Spinal cord (tissue), 9 donors: ENCODE measurements at regions not wholly inside any gene's neighbourhood (a gene's known extent, or its start where the extent isn't known, plus 50 kb on each side); places are given as distances from the start of the nearest gene placed in this dataset.

Experiments used
- DNase-seq, 6 donors: peaks; one replicate each; pipeline versions ENCODE4 v3.0.0 to v3.0.0-alpha.2; 2013 to 2015; ENCODE audit warnings: low spot score in 6 of 6, low read depth in 4 of 6
- H3K27ac ChIP-seq: one replicate; pipeline ENCODE4 v1.5.1; 2013; ENCODE audit warnings: low read depth, low read length, control low read depth
- H3K27me3 ChIP-seq: one replicate; pipeline ENCODE4 v1.6.1; 2013; ENCODE audit warnings: low read length; ENCODE audit not compliant: control insufficient read depth, insufficient read depth
- H3K36me3 ChIP-seq: one replicate; pipeline ENCODE4 v1.6.1; 2013; ENCODE audit warnings: low read length; ENCODE audit not compliant: control insufficient read depth, insufficient read depth
- H3K4me1 ChIP-seq: one replicate; pipeline ENCODE4 v1.6.1; 2013; ENCODE audit warnings: low read length; ENCODE audit not compliant: control insufficient read depth, insufficient read depth
- H3K4me3 ChIP-seq: one replicate; pipeline ENCODE4 v1.5.1; 2013; ENCODE audit warnings: low read depth, low read length, control low read depth
- H3K9me3 ChIP-seq: one replicate; pipeline ENCODE4 v1.6.1; 2013; ENCODE audit warnings: low read length; ENCODE audit not compliant: control insufficient read depth, insufficient read depth
- WGBS: methylation state at CpG from one replicate; pipeline ENCODE4 v1.1.5; 2013; ENCODE audit warnings: missing lambda C conversion rate; ENCODE audit not compliant: insufficient coverage; 5-methylcytosine and 5-hydroxymethylcytosine counted together
- donor health status: healthy.

GRCh38 chr21:28761674-28762356 lies 230.9 kb downstream of the LTN1 start:
- 83% methylated on average over 1 of the region's 3 CpGs for WGBS
- Histone ChIP-seq H3K4me3 (no peak overlapping the region), H3K27ac (no peak overlapping the region), H3K9me3 (no peaks in the 10 kb centered on the region), H3K36me3 (no peaks in the 10 kb centered on the region), H3K4me1 (no peaks in the 10 kb centered on the region), H3K27me3 (no peaks in the 10 kb centered on the region)
- DNase-seq: no peak

DNA sequence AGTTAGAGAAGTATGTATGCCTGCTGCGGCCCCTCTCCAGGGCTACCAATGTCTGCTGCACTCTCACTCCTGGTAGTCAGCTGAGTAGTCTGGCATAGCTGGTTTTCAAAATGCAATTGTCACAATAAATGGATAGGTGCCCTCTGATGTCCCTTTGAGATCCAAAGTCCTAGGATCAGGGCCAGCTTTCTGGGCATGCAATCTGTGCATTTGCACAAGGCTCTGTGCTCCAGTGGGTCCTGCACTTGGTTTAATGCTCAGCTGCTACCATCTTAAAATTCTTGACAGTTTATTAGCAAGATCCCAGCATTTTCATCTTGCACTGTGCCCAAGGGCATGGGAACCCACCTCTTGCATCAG lies 233.8 kb downstream of the LTN1 start:
- Histone ChIP-seq H3K27me3 (no peaks in the 10 kb centered on the region), H3K4me1 (no peaks in the 10 kb centered on the region), H3K36me3 (no peaks in the 10 kb centered on the region), H3K9me3 (no peaks in the 10 kb centered on the region), H3K27ac (no peak overlapping the region), H3K4me3 (no peak overlapping the region)
- DNase-seq: peak in 1 of 6 donors; percentile 12
- 100% methylated on average over 1 of the region's 1 CpG for WGBS

- H3K36me3 ChIP-seq: no peaks in the 10 kb centered on the region
- H3K27ac ChIP-seq: no peak overlapping the region
- 100% methylated on average over 1 of the region's 7 CpGs for WGBS
- H3K9me3 ChIP-seq: no peaks in the 10 kb centered on the region
- H3K27me3 ChIP-seq: no peaks in the 10 kb centered on the region
- H3K4me3 ChIP-seq: no peak overlapping the region
- no peaks in the 10 kb centered on the region for H3K4me1 ChIP-seq
- no peak for DNase-seq
Measured at GRCh38 chr21:28758042-28758882, 234.4 kb downstream of the LTN1 start.

GRCh38 chr21:28754862-28755261 lies 237.8 kb downstream of the LTN1 start:
- H3K27me3 ChIP-seq: no peaks in the 10 kb centered on the region
- no peaks in the 10 kb centered on the region for H3K36me3 ChIP-seq
- 91% methylated on average over 3 of the region's 3 CpGs for WGBS
- no peaks in the 10 kb centered on the region for H3K9me3 ChIP-seq
- DNase-seq: no peak
- no peak overlapping the region for H3K27ac ChIP-seq
- H3K4me3 ChIP-seq: no peak overlapping the region
- no peaks in the 10 kb centered on the region for H3K4me1 ChIP-seq

GRCh38 chr21:28754127-28754611 lies 238.5 kb downstream of the LTN1 start:
- no peaks in the 10 kb centered on the region for H3K27me3 ChIP-seq
- H3K36me3 ChIP-seq: no peaks in the 10 kb centered on the region
- H3K9me3 ChIP-seq: no peaks in the 10 kb centered on the region
- DNase-seq: peak in 1 of 6 donors; percentile 19
- H3K4me1 ChIP-seq: no peaks in the 10 kb centered on the region
- no CpG with 5 or more reads among the region's 9 CpGs for WGBS
- H3K4me3 ChIP-seq: no peak overlapping the region
- H3K27ac ChIP-seq: no peak overlapping the region

DNA sequence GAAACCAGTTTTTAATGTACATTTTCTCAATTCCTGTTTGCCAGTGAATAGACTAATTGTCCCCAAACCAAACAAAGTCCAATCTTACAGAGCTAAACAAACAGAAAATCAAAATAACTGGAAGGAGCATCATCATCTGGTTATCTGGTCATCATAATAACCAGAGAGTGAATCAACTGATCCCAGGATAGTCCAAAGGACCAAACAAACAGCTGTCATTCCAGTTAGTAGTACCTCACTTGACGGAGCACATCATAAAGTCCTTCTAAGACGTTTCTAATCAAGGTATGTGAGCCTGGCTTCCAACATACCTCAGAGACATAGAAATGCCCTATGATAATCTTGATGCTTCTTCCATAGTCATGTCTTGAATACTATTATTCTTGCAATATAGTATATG lies 240.5 kb downstream of the LTN1 start:
- no peaks in the 10 kb centered on the region for H3K9me3 ChIP-seq
- H3K4me1 ChIP-seq: no peaks in the 10 kb centered on the region
- WGBS: 94% methylated on average over 2 of the region's 2 CpGs
- no peaks in the 10 kb centered on the region for H3K27me3 ChIP-seq
- H3K27ac ChIP-seq: no peak overlapping the region
- no peak overlapping the region for H3K4me3 ChIP-seq
- H3K36me3 ChIP-seq: no peaks in the 10 kb centered on the region
- DNase-seq: no peak

DNA sequence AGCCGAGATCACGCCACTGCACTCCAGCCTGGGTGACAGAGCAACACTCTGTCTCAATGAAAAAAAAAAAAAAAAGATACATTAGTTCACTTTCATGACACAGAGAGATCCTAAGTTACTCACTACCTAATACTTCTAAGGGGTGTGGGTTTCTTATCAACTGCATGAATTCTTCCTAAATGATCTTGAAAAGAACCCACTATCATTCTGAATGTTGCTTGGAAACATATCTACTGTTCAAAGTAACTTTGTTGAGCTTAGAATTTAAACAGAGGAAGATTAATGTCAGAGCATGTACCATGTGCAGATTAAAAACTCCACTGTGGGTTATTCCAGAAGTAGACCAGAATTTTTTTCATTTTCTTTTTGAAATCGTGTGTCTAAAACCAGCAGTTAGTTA lies 241.5 kb downstream of the LTN1 start:
- no peak for DNase-seq
- H3K36me3 ChIP-seq: no peaks in the 10 kb centered on the region
- no peak overlapping the region for H3K27ac ChIP-seq
- no peaks in the 10 kb centered on the region for H3K9me3 ChIP-seq
- no CpG with 5 or more reads among the region's 3 CpGs for WGBS
- H3K4me3 ChIP-seq: no peak overlapping the region
- H3K27me3 ChIP-seq: no peaks in the 10 kb centered on the region
- H3K4me1 ChIP-seq: no peaks in the 10 kb centered on the region

DNA sequence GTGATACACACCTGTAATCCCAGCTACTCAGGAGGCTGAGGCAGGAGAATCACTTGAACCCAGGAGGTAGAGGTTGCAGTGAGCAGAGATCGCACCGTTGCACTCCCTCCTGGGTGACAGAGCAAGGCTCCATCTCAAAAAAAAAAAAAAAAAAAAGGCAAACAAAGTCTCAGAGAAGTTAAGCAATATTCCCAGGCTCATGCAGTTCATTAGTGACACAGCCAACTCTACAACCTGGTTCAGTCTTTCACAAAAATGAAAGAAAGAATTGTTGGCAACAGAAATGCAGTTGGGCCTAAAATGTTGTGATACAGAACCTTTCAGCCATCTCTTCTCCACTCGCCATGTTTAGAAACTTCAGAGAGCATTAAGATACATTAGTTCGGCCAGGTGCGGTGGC lies 242.1 kb downstream of the LTN1 start:
- no peak for DNase-seq
- Histone ChIP-seq H3K27me3 (no peaks in the 10 kb centered on the region), H3K4me1 (no peaks in the 10 kb centered on the region), H3K27ac (no peak overlapping the region), H3K9me3 (no peaks in the 10 kb centered on the region), H3K4me3 (no peak overlapping the region), H3K36me3 (no peaks in the 10 kb centered on the region)
- WGBS: 83% methylated on average over 3 of the region's 5 CpGs

- Histone ChIP-seq H3K27ac (no peak overlapping the region), H3K4me1 (peaks cover 3% of the 10 kb centered on the region), H3K9me3 (no peaks in the 10 kb centered on the region), H3K27me3 (no peaks in the 10 kb centered on the region), H3K4me3 (no peak overlapping the region), H3K36me3 (no peaks in the 10 kb centered on the region)
- DNase-seq: no peak
- WGBS: 80% methylated on average over 1 of the region's 3 CpGs
Measured at GRCh38 chr21:28749536-28749935, 243.1 kb downstream of the LTN1 start.

GRCh38 chr21:28747464-28747863 lies 245.2 kb downstream of the LTN1 start:
- H3K36me3 ChIP-seq: no peaks in the 10 kb centered on the region
- H3K27ac ChIP-seq: no peak overlapping the region
- H3K27me3 ChIP-seq: no peaks in the 10 kb centered on the region
- peaks cover 3% of the 10 kb centered on the region for H3K4me1 ChIP-seq
- WGBS: no CpG with 5 or more reads among the region's 1 CpG
- H3K4me3 ChIP-seq: no peak overlapping the region
- no peaks in the 10 kb centered on the region for H3K9me3 ChIP-seq
- DNase-seq: no peak
